ENCODE measurements at regions not wholly inside any gene's neighbourhood (a gene's known extent, or its start where the extent isn't known, plus 50 kb on each side); places are given as distances from the start of the nearest gene placed in this dataset.

DNA sequence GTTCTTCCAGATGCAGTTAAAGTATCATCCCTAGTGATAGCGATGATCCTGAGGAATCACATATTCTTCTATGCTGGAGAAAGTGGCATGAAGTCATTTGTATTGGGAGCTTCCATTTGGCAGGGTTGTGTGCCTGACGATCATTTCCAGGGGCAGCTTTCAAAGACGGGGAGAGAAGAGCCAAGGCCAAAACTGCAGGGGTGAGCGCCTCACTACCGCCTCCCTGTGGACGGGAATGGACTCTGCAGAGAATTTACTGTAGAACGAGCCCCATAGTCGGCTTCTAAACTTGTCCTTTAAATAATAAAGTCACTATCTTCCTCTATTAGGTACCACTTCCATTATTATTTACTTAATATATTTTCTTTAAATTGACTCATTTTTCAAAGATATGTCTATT is 555.9 kb upstream of the TMEM132C start:
- TF ChIP-seq EZH2 (IDR thresholded peaks at IDR 0.05; ENCODE audit: insufficient read depth, poor library complexity, severe bottlenecking) (no peak), EZH2phosphoT487 (IDR thresholded peaks at IDR 0.05; ENCODE audit: insufficient read depth, low read depth) (no peak)

Measured in GM23248 (cell line).